ENCODE measurements at regions not wholly inside any gene's neighbourhood (a gene's known extent, or its start where the extent isn't known, plus 50 kb on each side); places are given as distances from the start of the nearest gene placed in this dataset.

- no peaks in the 10 kb centered on the region for H3K4me1 ChIP-seq (replicated peaks)
- DNase-seq (ENCODE audit: low spot score), result no peak
- H3K9me3 ChIP-seq, result no peaks in the 10 kb centered on the region
- no peaks in the 10 kb centered on the region for H3K36me3 ChIP-seq
- WGBS, result 46% methylated on average over 3 of the region's 3 CpGs
- no peak overlapping the region for H3K27ac ChIP-seq
- H3K27me3 ChIP-seq (replicated peaks; ENCODE audit: insufficient read depth), result no peaks in the 10 kb centered on the region
- no peak for TF ChIP-seq POLR2A (IDR thresholded peaks at IDR 0.05)
- TF ChIP-seq, protein P1, sequence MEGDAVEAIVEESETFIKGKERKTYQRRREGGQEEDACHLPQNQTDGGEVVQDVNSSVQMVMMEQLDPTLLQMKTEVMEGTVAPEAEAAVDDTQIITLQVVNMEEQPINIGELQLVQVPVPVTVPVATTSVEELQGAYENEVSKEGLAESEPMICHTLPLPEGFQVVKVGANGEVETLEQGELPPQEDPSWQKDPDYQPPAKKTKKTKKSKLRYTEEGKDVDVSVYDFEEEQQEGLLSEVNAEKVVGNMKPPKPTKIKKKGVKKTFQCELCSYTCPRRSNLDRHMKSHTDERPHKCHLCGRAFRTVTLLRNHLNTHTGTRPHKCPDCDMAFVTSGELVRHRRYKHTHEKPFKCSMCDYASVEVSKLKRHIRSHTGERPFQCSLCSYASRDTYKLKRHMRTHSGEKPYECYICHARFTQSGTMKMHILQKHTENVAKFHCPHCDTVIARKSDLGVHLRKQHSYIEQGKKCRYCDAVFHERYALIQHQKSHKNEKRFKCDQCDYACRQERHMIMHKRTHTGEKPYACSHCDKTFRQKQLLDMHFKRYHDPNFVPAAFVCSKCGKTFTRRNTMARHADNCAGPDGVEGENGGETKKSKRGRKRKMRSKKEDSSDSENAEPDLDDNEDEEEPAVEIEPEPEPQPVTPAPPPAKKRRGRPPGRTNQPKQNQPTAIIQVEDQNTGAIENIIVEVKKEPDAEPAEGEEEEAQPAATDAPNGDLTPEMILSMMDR (IDR thresholded peaks at IDR 0.05), result no peak
- TF ChIP-seq POLR2AphosphoS5 (IDR thresholded peaks at IDR 0.05), result no peak
- no peak overlapping the region for H3K4me3 ChIP-seq
- intact Hi-C loops (cut with DNase I), result no loop called here
Measured at GRCh38 chr4:10256203-10256602, 139.6 kb upstream of the WDR1 start.

GRCh38 chr4:10253765-10254164 is 137.2 kb upstream of the WDR1 start:
- 43% methylated on average over 6 of the region's 6 CpGs for WGBS
- H3K36me3 ChIP-seq, result no peaks in the 10 kb centered on the region
- H3K4me3 ChIP-seq, result no peak overlapping the region
- no peak for TF ChIP-seq POLR2A (IDR thresholded peaks at IDR 0.05)
- TF ChIP-seq, protein P1 (IDR thresholded peaks at IDR 0.05), result no peak
- peak; percentile 54 for TF ChIP-seq POLR2AphosphoS5 (IDR thresholded peaks at IDR 0.05)
- H3K27ac ChIP-seq, result no peak overlapping the region
- H3K27me3 ChIP-seq (replicated peaks; ENCODE audit: insufficient read depth), result no peaks in the 10 kb centered on the region
- intact Hi-C loops (cut with DNase I), result no loop called here
- peak; percentile 59 for DNase-seq (ENCODE audit: low spot score)
- H3K9me3 ChIP-seq, result no peaks in the 10 kb centered on the region
- H3K4me1 ChIP-seq (replicated peaks), result no peaks in the 10 kb centered on the region

DNA sequence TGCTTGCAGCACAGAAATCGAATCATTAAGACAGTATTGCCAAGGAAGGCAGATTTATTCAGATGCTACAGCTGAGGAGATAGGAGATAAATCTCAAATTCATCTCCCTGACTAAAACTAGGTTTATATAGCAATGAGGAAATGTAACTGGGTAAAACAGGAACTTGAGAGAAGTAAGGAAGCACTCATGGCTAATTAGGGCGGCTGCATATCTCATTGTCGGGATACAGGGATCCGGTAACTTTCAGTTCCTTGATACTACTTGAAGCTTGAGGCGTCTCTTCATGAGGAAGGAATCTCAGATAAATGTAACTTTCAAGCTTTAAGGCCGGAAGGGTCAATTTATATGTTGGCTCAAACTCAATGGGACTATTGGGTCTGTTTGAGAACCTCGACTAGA is 129.2 kb upstream of the WDR1 start:
- Histone ChIP-seq H3K4me1 (replicated peaks) (no peaks in the 10 kb centered on the region), H3K9me3 (no peaks in the 10 kb centered on the region), H3K4me3 (no peak overlapping the region), H3K27ac (no peak overlapping the region), H3K27me3 (replicated peaks; ENCODE audit: insufficient read depth) (no peaks in the 10 kb centered on the region), H3K36me3 (no peaks in the 10 kb centered on the region)
- WGBS, result 90% methylated on average over 7 of the region's 7 CpGs
- TF ChIP-seq POLR2A (IDR thresholded peaks at IDR 0.05) (no peak), POLR2AphosphoS5 (IDR thresholded peaks at IDR 0.05) (no peak)
- TF ChIP-seq, protein P1 (IDR thresholded peaks at IDR 0.05), result no peak
- no peak for DNase-seq (ENCODE audit: low spot score)
- intact Hi-C loops (cut with DNase I), result no loop called here

GRCh38 chr4:10243856-10244255 is 127.3 kb upstream of the WDR1 start:
- WGBS, result 89% methylated on average over 2 of the region's 2 CpGs
- TF ChIP-seq POLR2AphosphoS5 (IDR thresholded peaks at IDR 0.05), result no peak
- no peak for TF ChIP-seq POLR2A (IDR thresholded peaks at IDR 0.05)
- H3K4me3 ChIP-seq, result no peak overlapping the region
- H3K4me1 ChIP-seq (replicated peaks), result no peaks in the 10 kb centered on the region
- no peaks in the 10 kb centered on the region for H3K27me3 ChIP-seq (replicated peaks; ENCODE audit: insufficient read depth)
- intact Hi-C loops (cut with DNase I), result no loop called here
- no peak for DNase-seq (ENCODE audit: low spot score)
- no peak overlapping the region for H3K27ac ChIP-seq
- no peaks in the 10 kb centered on the region for H3K9me3 ChIP-seq
- H3K36me3 ChIP-seq, result no peaks in the 10 kb centered on the region

GRCh38 chr4:10240691-10241090 is 124.1 kb upstream of the WDR1 start:
- H3K27me3 ChIP-seq (replicated peaks; ENCODE audit: insufficient read depth), result no peaks in the 10 kb centered on the region
- H3K36me3 ChIP-seq, result no peaks in the 10 kb centered on the region
- no peaks in the 10 kb centered on the region for H3K9me3 ChIP-seq
- no peaks in the 10 kb centered on the region for H3K4me1 ChIP-seq (replicated peaks)
- DNase-seq (ENCODE audit: low spot score), result no peak
- intact Hi-C loops (cut with DNase I), result no loop called here
- WGBS, result 44% methylated on average over 1 of the region's 1 CpG
- H3K4me3 ChIP-seq, result no peak overlapping the region
- TF ChIP-seq POLR2A (IDR thresholded peaks at IDR 0.05) (no peak), POLR2AphosphoS5 (IDR thresholded peaks at IDR 0.05) (no peak)
- TF ChIP-seq, protein P1 (IDR thresholded peaks at IDR 0.05), result no peak
- no peak overlapping the region for H3K27ac ChIP-seq

Measured in prostate gland (tissue), 2 donors.